ENCODE measurements at regions not wholly inside any gene's neighbourhood (a gene's known extent, or its start where the extent isn't known, plus 50 kb on each side); places are given as distances from the start of the nearest gene placed in this dataset.
"Not testable (repeated sequence)": the region's sequence is repeated elsewhere in the genome, so short reads cannot be mapped to it uniquely, and the experiment has no call there.

DNA sequence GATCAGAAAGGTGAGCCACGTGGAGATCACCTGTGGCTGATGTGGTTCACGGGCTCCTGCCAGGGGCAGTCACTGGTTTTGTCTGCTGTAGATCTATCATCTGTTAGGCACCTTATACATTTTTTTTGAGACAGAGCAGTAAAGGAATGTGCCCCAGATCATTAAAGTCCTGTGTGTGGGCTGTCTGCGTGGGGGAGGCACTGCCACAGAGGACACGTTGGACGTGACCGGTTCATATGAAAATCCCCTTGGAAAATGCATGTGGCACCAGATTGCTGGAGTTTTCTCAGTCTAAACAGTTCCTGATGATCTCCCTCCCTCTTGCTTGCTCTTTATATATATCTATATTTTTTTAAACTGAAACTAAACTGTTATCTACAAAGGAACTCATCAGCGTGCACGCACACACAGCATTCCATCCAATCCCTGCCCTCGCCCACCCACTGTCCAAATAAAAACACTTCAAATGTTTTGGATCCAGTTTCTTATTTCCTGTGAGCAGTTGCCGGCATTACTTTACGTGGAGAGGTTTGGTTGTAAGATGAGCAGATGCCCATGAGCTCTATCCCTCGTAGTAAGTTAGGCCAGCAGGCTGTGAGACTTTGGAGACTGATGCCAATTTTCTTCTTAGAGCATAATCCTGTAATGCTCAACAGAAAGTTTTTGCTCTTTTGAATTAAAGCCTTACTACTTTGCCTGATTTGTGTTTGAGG, 161.6 kb upstream of the EXOC2 start:
- DNase-seq (ENCODE audit: low read depth) = no peak

DNA sequence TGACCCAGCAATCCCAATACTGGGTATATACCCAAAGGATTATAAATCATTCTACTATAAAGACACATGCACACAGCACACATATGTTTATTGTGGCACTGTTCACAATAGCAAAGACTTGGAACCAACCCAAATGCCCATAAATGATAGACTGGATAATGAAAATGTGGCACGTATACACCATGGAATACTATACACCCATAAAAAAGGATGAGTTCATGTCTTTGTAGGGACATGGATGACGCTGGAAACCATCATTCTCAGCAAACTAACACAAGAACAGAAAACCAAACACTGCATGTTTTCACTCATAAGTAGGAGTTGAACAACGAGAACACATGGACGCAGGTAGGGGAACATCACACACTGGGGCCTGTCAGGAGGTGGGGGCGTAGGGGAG, 159.3 kb upstream of the EXOC2 start:
- DNase-seq (ENCODE audit: low read depth) = not testable (repeated sequence)

DNA sequence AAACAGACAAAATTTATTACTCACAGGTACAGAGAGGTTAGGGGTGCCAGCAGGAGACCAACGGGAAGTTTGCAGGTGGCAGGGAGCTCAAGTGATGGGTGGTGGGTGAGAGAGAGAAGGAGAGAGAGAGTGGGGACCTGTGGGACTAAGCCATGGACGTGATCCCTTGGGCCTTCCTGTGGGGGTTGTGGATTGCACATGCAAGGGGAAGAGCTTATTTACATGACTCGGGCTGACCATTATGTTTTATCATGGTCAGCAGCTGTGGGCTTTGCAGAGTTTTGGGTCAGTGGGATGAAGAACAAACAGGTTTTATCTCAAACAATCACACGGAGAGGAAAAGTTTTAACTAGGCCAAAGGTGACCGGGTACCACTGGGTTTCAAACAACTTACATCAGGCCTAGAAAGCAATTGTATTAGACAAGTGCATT, 156.2 kb upstream of the EXOC2 start:
- DNase-seq (ENCODE audit: low read depth) = no peak

DNA sequence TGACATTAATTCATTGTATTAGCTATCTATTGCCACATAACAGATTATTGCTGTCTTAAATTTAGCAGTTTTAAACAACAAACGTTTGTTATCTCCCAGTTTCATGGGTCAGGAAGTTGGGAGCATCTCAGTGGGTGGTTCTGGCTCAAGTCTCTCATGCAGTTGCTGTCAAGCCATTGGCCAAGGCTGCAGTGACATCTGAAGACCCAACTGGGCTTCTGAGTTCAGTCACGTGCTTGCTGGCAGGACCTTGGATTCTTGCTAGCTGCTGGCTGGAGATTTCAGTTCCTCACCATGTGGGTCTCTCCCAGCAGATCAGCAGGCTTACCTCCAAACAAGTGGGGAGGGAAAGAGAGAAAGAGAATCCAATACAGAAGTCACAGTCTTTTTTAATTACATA, 152.6 kb upstream of the EXOC2 start:
- no peak for DNase-seq (ENCODE audit: low read depth)

DNA sequence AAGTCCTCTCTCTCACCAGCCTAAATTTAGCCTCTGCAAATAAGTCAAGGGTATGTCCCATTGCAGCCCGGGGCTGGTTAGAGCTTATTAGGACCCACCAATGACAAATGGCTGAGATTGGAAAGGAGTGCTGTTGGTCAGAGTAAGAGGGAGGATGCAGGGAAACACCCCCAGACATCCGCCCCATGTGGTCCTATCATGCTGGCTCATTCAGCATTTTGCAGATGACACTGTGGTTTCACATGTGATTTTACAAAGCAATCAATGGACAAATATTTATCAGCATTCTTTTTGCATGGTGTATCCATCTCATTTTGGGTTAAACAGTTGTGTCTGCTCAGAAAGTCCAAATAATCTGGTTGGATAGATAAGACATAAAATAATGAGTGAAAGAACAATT, 152.2 kb upstream of the EXOC2 start:
- no peak for DNase-seq (ENCODE audit: low read depth)

DNA sequence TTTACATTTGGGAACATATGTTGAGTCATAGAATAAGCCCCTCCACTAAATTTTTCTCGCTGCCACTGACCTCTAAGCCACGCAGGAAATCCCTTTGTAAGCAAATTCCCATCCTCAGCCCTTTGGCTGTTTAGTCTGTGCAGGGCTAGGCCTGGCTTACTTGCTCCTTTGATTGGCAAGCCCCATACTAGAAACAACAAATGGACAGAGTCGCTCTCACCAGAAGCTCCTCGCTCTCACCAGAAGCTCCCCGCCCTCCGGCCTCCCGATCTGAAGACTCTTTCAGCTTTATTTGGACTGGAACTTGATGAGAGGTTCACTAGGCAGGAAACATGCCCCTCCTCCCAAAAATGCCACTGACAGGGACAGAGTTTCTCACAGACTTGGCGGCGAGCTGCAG, 149.2 kb upstream of the EXOC2 start:
- DNase-seq (ENCODE audit: low read depth) = no peak

DNA sequence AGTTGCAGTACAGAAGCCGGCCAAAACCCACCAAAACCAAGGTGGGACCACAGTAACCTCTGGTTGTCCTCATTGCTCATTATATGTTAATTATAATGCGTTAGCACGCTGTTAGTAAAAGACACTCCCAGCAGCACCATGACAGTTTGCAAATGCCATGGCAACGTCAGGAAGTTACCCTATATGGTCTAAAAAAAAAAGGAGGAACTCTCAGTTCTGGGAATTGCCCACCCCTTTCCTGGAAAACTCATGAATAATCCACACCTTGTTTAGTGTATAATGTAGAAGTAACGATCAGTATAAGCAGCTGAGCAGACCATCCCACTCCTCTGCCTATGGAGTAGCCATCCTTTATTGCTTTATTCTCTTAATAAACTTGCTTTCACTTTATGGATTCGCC, 148.6 kb upstream of the EXOC2 start:
- DNase-seq (ENCODE audit: low read depth) = no peak

DNA sequence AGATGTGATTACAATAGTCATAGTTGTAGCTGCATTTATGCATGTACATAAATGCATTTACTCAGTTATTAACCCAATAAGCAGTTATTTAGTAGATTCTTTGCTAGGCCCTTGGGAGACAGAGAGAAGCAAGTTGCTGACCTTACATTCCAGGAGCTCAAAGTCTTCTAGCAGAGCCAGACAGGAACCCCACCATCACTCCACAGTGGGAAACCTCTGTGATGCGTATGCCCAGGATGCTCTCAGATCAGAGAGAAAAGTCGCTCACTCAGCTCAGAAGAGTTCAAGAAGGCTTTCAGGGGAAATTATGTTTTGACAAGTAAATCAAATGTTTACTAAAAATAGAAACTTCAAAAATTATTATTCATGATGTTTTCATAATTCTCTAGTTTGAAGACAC, 146.3 kb upstream of the EXOC2 start:
- DNase-seq (ENCODE audit: low read depth) = no peak

DNA sequence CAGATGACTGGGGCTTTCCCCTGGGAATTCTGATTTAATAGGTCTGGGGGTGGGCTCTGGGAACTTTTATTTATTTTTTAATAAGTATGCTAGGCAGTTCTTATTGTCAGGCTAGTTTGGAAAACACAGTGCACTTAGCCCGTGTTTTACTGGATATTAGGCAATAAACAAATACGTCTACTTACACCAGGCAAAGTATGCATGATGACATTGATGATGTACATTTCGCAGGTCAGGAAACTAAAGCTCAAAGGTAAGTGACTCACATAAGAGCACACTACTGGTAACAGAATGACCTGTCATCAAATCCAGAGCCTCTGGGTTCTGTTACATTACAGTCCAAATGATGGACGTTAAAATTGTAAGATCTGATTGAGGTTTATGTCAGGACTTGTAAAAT, 144.4 kb upstream of the EXOC2 start:
- DNase-seq (ENCODE audit: low read depth) = no peak

DNA sequence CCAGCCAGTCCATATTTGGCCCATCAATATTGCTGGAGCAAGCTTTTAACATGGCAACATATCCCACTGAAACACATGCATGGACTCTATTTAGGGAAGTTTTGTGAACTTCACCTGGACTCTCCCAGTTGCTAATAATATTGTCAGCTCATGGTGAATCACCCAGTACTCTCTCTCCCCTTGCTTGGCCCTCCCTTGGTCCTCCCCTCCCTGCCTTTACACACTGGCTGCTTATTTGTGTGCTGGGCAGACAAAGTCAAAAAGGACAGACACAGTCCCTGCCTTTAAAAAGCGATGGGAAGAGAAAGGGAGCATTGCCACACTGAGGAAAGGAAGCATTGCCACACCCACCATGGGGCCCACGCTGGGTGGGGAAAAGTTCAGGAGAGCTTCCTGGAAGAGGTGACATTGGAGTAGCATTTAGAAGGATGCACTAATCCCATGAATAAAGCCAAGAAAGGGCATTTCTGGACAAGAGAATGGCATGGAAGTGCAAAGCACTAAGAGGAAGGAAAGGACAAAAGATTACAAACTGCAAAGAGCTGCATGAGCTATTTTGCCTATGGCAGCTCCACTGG, 143.4 kb upstream of the EXOC2 start:
- no peak for DNase-seq (ENCODE audit: low read depth)

DNA sequence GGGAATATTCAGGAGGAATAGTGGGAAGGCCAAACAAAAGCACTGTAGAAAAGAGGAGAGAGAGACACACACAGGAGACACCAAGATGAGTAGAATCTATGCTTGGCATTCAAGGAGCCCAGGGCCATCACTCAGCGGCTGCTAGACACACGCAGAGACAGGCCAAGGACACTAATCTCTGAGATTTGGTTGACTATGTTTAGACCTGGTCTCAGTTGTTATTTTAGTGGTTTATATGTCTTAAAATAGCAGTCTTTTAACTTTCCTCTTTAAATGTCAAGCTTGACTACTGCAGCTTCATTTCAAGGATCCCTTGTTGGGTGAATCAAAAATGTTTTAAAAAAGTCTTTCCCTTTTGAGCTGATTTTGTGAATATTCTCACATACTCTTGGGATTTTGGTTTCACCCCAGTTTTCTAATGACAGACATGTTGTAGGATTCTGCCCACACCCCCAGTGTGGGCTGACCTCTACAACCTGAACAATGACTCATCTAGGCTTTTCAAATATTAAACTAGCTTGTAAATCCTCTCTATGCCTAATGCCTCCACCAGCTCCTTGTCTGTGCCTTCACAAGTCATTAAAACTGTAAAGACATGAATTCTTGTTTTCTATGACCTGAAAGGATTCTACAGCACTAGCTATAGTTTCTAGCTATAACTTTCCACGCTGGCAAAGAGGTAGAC, 142.7 kb upstream of the EXOC2 start:
- DNase-seq (ENCODE audit: low read depth) = no peak

DNA sequence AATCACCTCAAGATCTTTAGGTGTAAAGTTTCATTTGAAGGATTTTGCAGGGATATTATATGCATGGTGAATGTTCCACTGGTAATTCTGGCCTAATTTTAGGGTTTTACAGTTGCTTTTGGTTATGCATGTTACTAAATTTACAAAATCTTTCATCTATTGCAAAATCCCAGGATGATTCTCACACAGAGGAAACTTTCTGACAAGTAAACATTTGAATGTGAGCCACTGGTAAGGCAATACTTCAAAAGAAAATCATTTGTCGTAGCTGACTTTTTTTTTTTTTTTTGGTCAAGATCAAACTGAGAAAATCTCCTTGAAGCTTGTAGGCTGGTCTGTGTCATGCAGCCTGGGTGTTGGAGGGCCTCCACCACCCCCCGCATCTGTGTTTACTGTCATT, 141.9 kb upstream of the EXOC2 start:
- no peak for DNase-seq (ENCODE audit: low read depth)

DNA sequence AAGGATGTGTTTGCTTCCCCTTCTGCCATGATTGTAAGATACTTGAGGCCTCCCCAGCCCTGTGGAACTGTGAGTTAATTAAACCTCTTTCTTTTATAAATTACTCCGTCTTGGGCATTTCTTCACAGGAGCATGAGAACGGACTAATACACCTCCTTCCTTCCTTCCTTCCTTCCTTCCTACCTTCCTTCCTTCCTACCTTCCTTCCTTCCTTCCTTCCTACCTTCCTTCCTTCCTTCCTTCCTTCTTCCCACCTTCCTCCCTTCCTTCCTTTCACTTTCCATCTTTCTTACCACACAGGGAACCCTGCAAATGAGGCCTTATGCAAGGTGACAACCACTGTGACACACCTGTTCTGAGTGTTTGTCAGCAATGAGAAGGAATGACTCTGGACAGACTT, 141.3 kb upstream of the EXOC2 start:
- DNase-seq (ENCODE audit: low read depth) = no peak

DNA sequence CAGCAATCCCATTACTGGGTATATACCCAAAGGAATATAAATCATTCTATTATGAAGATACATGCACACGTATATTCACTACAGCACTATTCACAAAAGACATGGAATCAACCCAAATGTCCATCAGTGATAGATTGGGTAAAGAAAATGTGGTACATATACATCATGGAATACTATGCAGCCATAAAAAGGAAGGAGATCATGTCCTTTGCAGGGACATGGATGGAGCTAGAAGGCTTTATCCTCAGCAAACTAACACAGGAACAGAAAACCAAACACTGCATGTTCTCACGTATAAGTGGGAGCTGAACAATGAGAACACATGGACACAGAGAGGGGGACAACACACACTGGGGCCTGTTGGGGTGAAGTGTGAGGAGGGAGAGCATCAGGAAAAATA, 139.9 kb upstream of the EXOC2 start:
- DNase-seq (ENCODE audit: low read depth) = not testable (repeated sequence)

DNA sequence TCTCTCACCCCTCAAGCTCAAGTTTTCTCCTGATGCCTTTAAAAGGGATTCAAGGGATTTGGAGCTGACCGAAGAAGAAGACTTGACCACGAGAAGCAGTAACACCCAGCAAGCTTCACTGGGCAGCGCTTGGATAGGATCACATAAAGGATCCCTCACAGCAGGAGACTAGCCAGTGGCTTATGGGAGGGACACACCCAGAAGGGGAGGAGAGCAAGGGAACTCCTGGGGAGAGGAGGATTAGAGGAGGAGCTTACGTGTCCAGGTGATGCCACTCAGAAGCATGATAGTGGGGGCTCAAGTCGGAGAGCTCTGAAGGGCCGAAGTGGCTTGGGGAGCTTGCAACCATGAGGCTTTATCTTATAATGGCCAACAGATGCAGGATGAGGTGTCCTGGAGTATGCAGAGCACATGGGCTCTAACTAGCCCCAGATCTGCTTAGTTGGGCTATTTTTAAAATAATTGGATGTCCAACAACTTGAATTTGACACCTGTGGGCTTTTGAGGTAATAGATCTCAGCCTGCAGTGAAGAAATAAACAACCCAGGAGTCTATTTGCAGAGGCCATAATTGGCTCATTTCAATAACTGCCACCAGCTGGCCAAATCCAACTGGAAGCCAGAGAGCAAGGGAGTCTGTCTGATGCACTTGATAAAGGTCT, 137.9 kb upstream of the EXOC2 start:
- DNase-seq (ENCODE audit: low read depth) = no peak

DNA sequence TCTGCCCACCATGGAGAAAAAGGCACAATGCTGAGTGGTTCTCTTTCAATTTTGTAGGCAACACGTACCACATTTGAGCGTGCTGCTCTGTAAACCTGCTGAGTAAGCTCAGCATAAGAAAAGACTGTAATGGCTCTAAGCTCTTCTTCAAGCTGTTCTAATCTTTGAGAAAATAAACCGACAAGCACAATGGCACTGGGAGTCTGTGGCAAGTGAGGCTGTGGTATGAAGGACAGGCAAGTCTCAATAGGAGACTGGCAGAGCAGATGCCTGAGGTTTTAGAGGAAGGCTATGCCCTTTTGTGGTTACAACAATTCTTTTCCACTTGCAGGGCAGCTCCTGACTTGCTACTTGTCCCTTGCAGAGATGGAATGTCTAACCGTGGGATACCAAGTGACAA, 136.7 kb upstream of the EXOC2 start:
- no peak for DNase-seq (ENCODE audit: low read depth)

DNA sequence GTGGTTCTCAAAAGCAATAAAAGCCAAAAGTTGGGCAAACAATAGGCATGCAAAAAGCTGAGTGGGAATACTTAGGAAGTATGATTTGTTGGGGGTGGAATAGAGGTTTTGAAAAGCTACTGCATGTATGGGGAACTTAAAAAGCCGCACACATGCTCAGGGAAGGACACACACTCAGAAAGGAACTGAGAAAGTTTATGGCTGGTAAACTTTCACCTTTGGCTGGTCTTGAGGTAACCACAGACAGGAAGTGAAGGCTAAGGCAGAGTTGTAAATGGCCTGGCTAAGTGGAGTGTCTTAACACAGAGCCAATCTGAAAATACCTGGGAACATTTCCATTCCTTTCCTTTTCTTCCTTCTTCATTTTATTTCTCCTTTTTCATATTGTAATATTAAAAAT, 134.5 kb upstream of the EXOC2 start:
- no peak for DNase-seq (ENCODE audit: low read depth)

DNA sequence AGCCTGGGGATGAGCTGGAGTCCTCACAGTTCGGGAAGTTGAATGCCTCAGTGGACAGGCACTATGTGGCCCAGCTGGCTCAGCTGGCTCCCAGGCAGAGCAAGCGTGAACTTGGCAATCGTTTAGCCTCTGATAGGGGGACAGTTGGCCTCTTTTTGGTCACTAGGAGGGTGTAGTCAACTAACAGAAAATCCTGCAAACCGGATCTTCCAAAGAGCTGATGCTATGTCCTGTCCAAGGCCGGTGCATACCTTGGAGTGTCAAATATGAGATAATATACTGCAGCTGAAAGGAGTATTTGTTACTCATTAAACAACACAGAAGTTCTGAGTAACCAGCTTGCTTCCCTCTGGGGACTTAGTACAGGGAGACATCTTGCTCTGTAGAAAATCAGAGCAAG, 126.2 kb upstream of the EXOC2 start:
- no peak for DNase-seq (ENCODE audit: low read depth)

DNA sequence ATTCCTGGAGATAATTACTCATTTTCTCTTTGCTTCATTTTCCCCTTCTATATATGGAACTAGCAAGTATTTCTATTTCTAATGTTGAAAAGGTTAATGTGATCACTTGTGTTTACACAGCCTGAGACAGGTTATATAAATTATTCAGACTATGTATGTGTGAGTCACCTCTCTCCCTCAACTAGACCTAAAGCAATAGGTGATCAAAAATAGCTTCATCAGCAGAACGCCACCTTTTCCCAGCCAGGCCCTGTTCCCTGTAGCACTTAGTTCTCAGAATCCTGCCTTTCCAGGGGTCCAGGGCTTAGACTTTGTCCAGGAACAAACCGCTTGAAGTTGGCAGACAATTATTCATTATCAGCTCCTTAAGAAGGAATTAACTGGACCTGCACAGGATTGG, 125.3 kb upstream of the EXOC2 start:
- no peak for DNase-seq (ENCODE audit: low read depth)

DNA sequence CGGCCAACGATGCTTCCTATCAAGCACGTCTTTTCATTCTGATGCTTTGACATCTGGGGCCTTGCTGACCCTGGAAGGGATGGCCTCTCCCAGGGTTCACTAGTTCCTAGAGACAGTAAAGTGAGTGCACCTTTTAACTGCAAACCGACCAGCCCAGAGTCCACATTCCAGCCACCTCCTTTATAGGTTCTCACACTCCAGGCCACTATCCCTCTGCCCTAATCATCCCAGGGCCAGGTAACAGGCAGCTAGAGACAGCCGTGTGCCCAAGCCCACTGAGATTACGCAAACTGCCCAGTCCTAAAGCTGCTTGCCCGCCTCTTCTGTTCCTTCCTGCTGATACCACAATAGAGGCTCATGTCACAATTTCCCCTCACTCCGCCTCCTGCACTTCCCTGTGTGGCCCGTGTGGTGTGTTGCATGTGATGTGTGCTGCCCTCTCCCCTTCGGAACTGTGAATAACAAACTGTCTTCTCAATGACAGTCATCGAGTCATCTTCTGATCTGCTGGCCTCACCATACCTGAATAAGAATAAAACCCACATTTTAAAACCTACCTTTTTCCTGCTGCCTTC, 123.7 kb upstream of the EXOC2 start:
- DNase-seq (ENCODE audit: low read depth) = no peak

DNA sequence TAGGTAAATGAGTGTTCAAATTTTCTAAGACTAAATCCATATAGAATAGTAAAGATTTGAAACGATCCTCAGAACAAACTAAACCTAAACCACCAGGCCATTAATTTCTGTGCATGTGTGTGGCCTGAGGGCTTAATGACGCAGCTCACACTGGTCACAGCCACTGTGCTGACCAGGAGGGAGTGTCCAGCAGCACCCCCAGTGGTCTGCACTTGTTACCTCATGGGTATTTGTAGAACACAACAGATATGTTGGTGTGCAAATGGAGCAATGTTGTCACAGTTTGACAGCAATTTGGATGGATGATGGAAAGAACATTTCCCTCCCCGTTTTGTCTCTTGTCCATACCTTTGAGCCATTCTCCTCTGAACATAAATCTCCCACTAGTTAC, 122.4 kb upstream of the EXOC2 start:
- no peak for DNase-seq (ENCODE audit: low read depth)

DNA sequence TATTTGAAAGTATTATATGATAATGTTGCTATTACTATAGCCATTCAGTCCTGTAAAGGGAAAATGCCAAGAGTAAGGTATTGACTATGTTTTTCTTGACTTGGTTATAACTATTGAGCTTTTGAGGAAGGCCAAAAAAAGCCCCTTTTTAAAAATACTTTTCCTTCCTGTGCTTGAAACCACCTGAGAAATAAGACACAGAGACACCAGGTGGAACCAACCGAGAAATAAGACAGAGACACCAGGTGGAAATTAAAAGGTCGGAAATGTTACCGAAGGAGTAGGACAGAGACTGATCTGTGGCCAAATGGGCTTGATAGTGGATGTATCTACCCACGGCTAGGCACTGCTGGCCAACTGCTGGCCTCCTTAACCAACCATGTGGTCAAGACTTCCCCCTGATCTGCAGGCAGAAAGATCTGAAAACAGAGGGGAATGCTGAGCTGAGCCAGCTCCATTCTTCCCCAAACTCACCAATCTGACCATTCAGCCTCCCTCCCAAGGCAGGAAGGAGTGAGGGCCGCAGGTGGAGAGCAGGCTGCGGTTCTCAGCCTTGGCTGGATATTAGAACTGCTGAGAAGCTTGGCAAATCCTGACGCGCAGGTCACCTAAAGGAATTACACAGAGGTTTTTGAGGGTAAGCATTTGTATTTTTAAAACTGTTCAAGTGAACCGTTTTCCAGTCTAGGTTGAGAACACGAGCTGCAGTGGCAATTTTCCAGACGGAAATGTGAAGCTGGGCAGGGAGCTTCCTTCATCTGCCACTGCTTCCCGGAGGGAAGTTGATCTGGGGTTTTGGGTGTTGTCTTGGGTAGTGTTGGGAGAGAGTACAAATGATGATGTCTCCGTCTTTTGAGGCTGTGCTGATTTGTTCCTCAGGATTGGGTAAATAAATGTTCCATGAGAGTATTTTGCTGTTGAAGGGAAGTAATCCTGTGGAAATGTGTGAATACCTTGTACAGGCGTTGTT, 121.7 kb upstream of the EXOC2 start:
- DNase-seq (ENCODE audit: low read depth) = no peak

All from GM04503 (cell line).